ENCODE measurements at regions not wholly inside any gene's neighbourhood (a gene's known extent, or its start where the extent isn't known, plus 50 kb on each side); places are given as distances from the start of the nearest gene placed in this dataset.

DNA sequence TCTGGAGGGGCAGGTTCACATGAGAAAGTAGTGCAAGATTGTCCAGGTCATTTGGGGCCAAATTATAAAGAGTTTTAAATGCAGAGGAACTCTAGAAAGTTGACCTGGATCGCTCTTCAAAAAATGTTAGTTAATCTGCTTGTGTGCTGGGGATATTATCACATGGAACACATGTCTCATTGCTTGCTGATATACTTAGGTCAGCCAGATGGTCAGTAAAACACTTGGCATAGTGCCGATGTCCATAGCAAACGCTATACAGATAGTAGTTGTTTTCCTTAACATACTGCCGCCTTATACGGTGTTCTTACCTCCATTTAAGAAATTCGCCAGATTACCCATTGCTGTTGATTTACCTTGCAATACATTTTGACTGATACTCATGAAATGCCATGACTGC, 103.4 kb upstream of the CWC22 start:
- TF ChIP-seq, protein P1, sequence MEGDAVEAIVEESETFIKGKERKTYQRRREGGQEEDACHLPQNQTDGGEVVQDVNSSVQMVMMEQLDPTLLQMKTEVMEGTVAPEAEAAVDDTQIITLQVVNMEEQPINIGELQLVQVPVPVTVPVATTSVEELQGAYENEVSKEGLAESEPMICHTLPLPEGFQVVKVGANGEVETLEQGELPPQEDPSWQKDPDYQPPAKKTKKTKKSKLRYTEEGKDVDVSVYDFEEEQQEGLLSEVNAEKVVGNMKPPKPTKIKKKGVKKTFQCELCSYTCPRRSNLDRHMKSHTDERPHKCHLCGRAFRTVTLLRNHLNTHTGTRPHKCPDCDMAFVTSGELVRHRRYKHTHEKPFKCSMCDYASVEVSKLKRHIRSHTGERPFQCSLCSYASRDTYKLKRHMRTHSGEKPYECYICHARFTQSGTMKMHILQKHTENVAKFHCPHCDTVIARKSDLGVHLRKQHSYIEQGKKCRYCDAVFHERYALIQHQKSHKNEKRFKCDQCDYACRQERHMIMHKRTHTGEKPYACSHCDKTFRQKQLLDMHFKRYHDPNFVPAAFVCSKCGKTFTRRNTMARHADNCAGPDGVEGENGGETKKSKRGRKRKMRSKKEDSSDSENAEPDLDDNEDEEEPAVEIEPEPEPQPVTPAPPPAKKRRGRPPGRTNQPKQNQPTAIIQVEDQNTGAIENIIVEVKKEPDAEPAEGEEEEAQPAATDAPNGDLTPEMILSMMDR (IDR thresholded peaks at IDR 0.05): no peak
- no peak for TF ChIP-seq POLR2A (IDR thresholded peaks at IDR 0.05)

Data from right lobe of liver (tissue), 4 donors.